Left ventricle myocardium inferior (tissue), 1 donor: ENCODE measurements at regions not wholly inside any gene's neighbourhood (a gene's known extent, or its start where the extent isn't known, plus 50 kb on each side); places are given as distances from the start of the nearest gene placed in this dataset.
A peak's percentile ranks its signal among the peaks of the same experiment; 100 is the strongest.

Source experiments
- DNase-seq: peaks from one replicate; pipeline ENCODE4 v3.0.0-alpha.2; 2020
- H3K27ac ChIP-seq: fragments of 200-600 bp; replicated peaks from 2 replicates; pipeline ENCODE4 v1.8.0; 2021
- H3K27me3 ChIP-seq: fragments of 200-600 bp; 2 replicates; pipeline ENCODE4 v1.8.0; 2021; ENCODE audit warnings: low read depth
- H3K36me3 ChIP-seq: fragments of 200-600 bp; 2 replicates; pipeline ENCODE4 v1.8.0; 2021
- H3K4me1 ChIP-seq: fragments of 200-600 bp; 2 replicates; pipeline ENCODE4 v1.8.0; 2021
- H3K4me3 ChIP-seq: fragments of 200-600 bp; 2 replicates; pipeline ENCODE4 v1.8.0; 2021; ENCODE audit warnings: mild to moderate bottlenecking, moderate library complexity
- H3K9me3 ChIP-seq: fragments of 200-600 bp; replicated peaks from 2 replicates; pipeline ENCODE4 v1.8.0; 2021
- intact Hi-C: fragments of 100-400 bp; cut with micrococcal nuclease; formaldehyde crosslinking; loops from one replicate; pipeline ENCODE4 v1.11.0; 2022
- TF ChIP-seq, protein P1 (sequence below): fragments of 200-600 bp; IDR thresholded peaks from 2 replicates; pipeline ENCODE4 v1.8.0; 2021; ENCODE audit warnings: antibody characterized with exemption, mild to moderate bottlenecking, borderline replicate concordance
- donor health status: DM: no; HTN: yes; CAD: no; lungs with severe emphysema.

DNA sequence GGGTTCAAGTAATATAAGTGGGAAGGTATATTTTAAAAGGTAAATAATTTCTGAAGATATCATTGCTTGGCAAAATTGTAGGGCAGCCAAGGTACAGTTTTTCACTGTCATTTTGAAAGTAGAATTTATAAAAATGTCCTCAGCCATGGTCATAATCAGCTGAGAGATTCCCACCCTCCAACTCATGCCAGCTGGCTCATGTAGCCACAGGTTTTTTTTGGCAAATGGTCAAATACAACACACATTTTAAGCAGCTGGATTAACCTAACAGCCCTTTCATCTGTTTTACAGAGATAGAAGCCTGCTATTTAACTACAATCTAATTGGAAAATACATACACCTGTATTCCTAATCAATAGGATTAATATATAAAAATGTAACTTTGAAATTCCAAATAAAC is 619.2 kb upstream of the SGCG start:
- no peaks in the 10 kb centered on the region for H3K27me3 ChIP-seq
- H3K36me3 ChIP-seq: no peaks in the 10 kb centered on the region
- TF ChIP-seq, protein P1, sequence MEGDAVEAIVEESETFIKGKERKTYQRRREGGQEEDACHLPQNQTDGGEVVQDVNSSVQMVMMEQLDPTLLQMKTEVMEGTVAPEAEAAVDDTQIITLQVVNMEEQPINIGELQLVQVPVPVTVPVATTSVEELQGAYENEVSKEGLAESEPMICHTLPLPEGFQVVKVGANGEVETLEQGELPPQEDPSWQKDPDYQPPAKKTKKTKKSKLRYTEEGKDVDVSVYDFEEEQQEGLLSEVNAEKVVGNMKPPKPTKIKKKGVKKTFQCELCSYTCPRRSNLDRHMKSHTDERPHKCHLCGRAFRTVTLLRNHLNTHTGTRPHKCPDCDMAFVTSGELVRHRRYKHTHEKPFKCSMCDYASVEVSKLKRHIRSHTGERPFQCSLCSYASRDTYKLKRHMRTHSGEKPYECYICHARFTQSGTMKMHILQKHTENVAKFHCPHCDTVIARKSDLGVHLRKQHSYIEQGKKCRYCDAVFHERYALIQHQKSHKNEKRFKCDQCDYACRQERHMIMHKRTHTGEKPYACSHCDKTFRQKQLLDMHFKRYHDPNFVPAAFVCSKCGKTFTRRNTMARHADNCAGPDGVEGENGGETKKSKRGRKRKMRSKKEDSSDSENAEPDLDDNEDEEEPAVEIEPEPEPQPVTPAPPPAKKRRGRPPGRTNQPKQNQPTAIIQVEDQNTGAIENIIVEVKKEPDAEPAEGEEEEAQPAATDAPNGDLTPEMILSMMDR: no peak
- H3K9me3 ChIP-seq: peaks cover 29% of the 10 kb centered on the region
- H3K27ac ChIP-seq: no peak overlapping the region
- DNase-seq: no peak
- no peaks in the 10 kb centered on the region for H3K4me1 ChIP-seq
- intact Hi-C loops: no loop called here
- no peak overlapping the region for H3K4me3 ChIP-seq

DNA sequence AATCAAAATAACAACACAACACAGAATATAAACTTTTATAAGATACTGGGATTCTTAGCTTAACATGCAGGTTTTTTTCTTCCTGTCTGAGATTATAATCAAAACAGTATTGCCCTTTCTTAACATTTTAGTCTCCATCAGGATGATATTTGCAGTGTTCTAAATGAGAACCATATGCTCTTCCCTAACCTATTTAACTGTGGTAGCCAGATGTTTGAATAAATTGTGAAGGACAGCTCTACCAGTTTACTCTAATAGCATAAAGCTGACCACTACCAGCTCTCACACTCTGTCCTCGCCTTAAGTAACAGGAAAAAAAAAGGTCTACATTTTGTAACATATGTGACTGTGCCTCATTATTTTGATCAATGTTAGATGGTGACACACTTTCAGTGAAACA is 618.7 kb upstream of the SGCG start:
- Histone ChIP-seq H3K4me3 (no peak overlapping the region), H3K9me3 (peaks cover 29% of the 10 kb centered on the region), H3K36me3 (no peaks in the 10 kb centered on the region), H3K27me3 (no peaks in the 10 kb centered on the region), H3K4me1 (no peaks in the 10 kb centered on the region), H3K27ac (no peak overlapping the region)
- no peak for DNase-seq
- TF ChIP-seq, protein P1: no peak
- intact Hi-C loops: no loop called here

DNA sequence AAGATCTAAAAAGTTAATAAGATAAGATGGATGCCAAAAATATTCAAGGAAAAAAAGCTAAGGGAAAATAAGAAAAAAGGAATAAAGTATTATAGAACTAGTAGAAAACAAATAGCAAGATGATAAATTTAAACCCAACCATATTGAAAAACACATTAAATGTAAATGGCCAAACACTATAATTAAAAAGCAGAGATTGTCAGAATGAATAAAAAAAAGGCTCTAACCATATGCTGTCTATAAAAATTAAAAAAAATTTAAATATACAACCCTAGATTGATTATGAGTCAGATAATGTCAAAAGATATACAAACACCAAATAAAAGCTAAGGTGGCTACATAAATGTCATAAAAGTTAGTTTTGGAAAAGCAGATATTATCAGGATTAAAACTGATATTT is 617.5 kb upstream of the SGCG start:
- H3K27me3 ChIP-seq: no peaks in the 10 kb centered on the region
- no peaks in the 10 kb centered on the region for H3K36me3 ChIP-seq
- no peak overlapping the region for H3K27ac ChIP-seq
- no peaks in the 10 kb centered on the region for H3K4me1 ChIP-seq
- no peak for DNase-seq
- no peak overlapping the region for H3K4me3 ChIP-seq
- intact Hi-C loops: no loop called here
- peaks cover 29% of the 10 kb centered on the region for H3K9me3 ChIP-seq
- TF ChIP-seq, protein P1: no peak

DNA sequence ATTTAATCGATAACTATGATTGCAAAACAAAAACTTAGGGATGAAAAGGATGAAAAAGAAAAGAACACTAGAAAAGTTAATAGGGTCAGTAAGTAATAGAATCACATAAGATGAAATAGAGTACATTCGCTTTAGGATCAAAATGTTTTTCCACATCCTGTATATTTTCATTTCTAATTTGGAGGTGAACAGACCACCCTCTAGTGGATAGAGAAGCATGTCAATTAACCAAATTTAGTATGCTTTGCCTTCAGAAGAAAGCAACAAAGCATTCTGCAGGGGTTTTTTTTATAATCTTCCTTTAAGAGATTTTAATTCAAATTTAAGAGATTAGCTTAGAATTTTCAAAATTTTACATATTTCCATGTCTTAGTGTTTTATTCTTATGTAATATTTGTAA is 611.0 kb upstream of the SGCG start:
- Histone ChIP-seq H3K27ac (no peak overlapping the region), H3K27me3 (no peaks in the 10 kb centered on the region), H3K36me3 (no peaks in the 10 kb centered on the region), H3K9me3 (peaks cover 2% of the 10 kb centered on the region), H3K4me3 (no peak overlapping the region), H3K4me1 (no peaks in the 10 kb centered on the region)
- no peak for DNase-seq
- TF ChIP-seq, protein P1: peak; percentile 27
- intact Hi-C loops: no loop called here

DNA sequence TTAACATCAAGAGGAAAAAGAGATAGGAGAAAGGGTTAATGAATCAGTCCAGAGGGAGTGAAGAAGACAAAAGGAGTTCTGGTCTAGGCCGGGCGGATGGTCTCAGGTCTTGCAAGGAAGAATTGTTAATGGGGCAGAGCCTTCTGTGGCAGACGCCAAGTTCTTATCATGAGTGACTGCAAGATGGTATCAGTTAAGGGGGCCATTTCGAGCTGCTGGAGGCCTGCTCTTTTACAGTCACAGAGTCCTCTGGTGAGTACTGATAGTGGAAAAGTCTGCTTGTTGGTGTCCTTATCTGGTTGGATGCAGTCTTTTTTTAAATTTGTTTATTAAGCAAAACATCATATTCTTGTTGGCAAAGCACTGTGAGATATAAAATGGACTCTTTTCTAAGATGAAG is 590.9 kb upstream of the SGCG start:
- H3K9me3 ChIP-seq: peaks cover 12% of the 10 kb centered on the region
- TF ChIP-seq, protein P1: no peak
- no peak overlapping the region for H3K4me3 ChIP-seq
- no peak overlapping the region for H3K27ac ChIP-seq
- intact Hi-C loops: no loop called here
- DNase-seq: no peak
- no peaks in the 10 kb centered on the region for H3K36me3 ChIP-seq
- no peaks in the 10 kb centered on the region for H3K4me1 ChIP-seq
- no peaks in the 10 kb centered on the region for H3K27me3 ChIP-seq

DNA sequence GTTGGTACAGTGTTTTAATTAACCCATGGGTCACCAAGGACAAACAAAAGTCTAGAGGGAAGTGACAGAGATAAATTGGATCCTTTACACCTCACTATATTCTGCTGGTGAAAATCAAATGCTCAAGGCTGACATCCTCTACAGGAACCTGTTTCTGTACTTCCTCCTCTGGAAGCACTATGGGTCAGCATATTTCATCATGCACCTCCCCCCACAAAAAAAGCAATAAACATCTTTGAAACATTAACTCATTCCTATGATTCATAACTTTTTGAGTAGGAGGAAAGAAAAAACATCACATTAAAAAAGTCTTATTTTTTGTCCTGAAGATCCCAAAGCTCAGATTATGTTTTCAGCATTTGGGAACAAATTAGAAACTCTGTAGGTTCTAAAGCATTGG is 588.3 kb upstream of the SGCG start:
- TF ChIP-seq, protein P1: no peak
- Histone ChIP-seq H3K36me3 (no peaks in the 10 kb centered on the region), H3K4me3 (no peak overlapping the region), H3K4me1 (no peaks in the 10 kb centered on the region), H3K27ac (no peak overlapping the region), H3K9me3 (no peaks in the 10 kb centered on the region), H3K27me3 (no peaks in the 10 kb centered on the region)
- intact Hi-C loops: no loop called here
- no peak for DNase-seq
